Sigmoid colon (tissue), 4 donors: ENCODE measurements at regions not wholly inside any gene's neighbourhood (a gene's known extent, or its start where the extent isn't known, plus 50 kb on each side); places are given as distances from the start of the nearest gene placed in this dataset.

ENCODE experiments used
- EP300 ChIP-seq, 4 donors: sonication (generic); formaldehyde crosslinking; IDR thresholded peaks; one replicate each; pipeline ENCODE4 v1.6.1; 2017; ENCODE audit warnings: antibody characterized with exemption in 4 of 4
- TF ChIP-seq, protein P1 (sequence below), 4 experiments: fragments of 450-650 bp in 3 of 4; fragments of 200-600 bp in 1 of 4; IDR thresholded peaks; one replicate each; pipeline ENCODE4 v1.5.1; 2016 to 2019; ENCODE audit warnings: antibody characterized with exemption in 4 of 4, mild to moderate bottlenecking in 3 of 4, moderate library complexity in 2 of 4

DNA sequence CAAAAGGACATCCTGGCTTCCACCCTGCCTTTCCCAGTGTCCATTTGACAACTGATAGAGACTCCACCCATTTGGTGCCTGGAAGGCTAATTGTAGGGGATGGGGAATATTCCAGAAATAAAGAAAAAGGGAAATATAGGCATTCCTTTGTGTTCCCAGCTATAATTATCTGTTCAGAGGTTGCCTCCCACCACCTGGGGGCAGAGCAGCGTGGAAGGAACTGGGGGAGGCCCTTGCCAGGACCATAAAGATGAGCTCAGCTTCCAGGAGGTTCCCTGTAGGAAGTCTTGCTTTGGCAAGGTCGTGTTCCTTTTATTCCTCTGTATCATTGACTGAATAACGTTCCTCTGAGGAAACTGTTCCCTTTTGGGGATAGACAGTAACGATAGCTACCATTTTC is 214.7 kb downstream of the TFAP2C start:
- TF ChIP-seq, protein P1, sequence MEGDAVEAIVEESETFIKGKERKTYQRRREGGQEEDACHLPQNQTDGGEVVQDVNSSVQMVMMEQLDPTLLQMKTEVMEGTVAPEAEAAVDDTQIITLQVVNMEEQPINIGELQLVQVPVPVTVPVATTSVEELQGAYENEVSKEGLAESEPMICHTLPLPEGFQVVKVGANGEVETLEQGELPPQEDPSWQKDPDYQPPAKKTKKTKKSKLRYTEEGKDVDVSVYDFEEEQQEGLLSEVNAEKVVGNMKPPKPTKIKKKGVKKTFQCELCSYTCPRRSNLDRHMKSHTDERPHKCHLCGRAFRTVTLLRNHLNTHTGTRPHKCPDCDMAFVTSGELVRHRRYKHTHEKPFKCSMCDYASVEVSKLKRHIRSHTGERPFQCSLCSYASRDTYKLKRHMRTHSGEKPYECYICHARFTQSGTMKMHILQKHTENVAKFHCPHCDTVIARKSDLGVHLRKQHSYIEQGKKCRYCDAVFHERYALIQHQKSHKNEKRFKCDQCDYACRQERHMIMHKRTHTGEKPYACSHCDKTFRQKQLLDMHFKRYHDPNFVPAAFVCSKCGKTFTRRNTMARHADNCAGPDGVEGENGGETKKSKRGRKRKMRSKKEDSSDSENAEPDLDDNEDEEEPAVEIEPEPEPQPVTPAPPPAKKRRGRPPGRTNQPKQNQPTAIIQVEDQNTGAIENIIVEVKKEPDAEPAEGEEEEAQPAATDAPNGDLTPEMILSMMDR (IDR thresholded peaks at IDR 0.05), result no peak
- TF ChIP-seq EP300 (IDR thresholded peaks at IDR 0.05), result no peak
